Nephron progenitor cell (in vitro differentiated cells): ENCODE measurements at regions not wholly inside any gene's neighbourhood (a gene's known extent, or its start where the extent isn't known, plus 50 kb on each side); places are given as distances from the start of the nearest gene placed in this dataset.
A peak's percentile ranks its signal among the peaks of the same experiment; 100 is the strongest.

Experiments used
- DNase-seq: peaks from one replicate; pipeline ENCODE4 v3.0.0; 2021
- H3K27ac Mint-ChIP-seq: 2 replicates; pipeline ENCODE4 v1.8.0; 2021; ENCODE audit warnings: mild to moderate bottlenecking, moderate library complexity, mixed read lengths
- H3K27me3 Mint-ChIP-seq: 2 replicates; pipeline ENCODE4 v1.8.0; 2021; ENCODE audit warnings: mild to moderate bottlenecking, low read depth, mixed read lengths; ENCODE audit not compliant: poor library complexity
- H3K36me3 Mint-ChIP-seq: 2 replicates; pipeline ENCODE4 v1.8.0; 2021; ENCODE audit warnings: low read depth, mixed read lengths
- H3K4me1 Mint-ChIP-seq: 2 replicates; pipeline ENCODE4 v1.8.0; 2021; ENCODE audit warnings: mixed read lengths
- H3K4me3 Mint-ChIP-seq: 2 replicates; pipeline ENCODE4 v1.8.0; 2021; ENCODE audit warnings: mild to moderate bottlenecking, moderate library complexity, mixed read lengths
- H3K9me3 Mint-ChIP-seq: 2 replicates; pipeline ENCODE4 v1.8.0; 2021; ENCODE audit warnings: mild to moderate bottlenecking, moderate library complexity, mixed read lengths
- TF ChIP-seq, protein P1 (sequence below): fragments of 200-600 bp; sonication (generic); IDR thresholded peaks from 2 replicates; pipeline ENCODE4 v1.5.0; 2021; ENCODE audit warnings: antibody characterized with exemption

DNA sequence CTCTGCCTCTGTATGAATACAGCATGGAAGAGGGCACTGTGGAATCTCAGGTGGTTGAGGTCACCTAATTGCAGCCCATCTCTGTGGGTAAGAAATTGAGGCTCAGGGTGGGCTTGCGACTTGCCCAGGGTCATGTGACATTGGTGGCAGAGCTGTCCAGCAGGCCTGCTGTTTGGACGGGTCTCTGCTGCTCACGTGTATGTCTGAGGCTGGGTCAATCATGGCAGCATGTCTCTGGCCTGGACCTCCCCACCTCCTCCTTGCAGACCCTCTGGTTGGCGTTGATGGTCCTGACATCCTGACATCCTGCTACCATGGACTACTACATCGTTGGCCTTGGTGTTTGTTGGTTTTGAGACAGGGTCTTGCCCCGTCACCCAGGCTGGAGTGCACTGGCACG, 64.3 kb upstream of the HPCAL1 start:
- TF ChIP-seq, protein P1, sequence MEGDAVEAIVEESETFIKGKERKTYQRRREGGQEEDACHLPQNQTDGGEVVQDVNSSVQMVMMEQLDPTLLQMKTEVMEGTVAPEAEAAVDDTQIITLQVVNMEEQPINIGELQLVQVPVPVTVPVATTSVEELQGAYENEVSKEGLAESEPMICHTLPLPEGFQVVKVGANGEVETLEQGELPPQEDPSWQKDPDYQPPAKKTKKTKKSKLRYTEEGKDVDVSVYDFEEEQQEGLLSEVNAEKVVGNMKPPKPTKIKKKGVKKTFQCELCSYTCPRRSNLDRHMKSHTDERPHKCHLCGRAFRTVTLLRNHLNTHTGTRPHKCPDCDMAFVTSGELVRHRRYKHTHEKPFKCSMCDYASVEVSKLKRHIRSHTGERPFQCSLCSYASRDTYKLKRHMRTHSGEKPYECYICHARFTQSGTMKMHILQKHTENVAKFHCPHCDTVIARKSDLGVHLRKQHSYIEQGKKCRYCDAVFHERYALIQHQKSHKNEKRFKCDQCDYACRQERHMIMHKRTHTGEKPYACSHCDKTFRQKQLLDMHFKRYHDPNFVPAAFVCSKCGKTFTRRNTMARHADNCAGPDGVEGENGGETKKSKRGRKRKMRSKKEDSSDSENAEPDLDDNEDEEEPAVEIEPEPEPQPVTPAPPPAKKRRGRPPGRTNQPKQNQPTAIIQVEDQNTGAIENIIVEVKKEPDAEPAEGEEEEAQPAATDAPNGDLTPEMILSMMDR = no peak
- DNase-seq = peak; percentile 0
- H3K27me3 Mint-ChIP-seq = peaks cover 15% of the 10 kb centered on the region
- no peak overlapping the region for H3K27ac Mint-ChIP-seq
- no peaks in the 10 kb centered on the region for H3K9me3 Mint-ChIP-seq
- H3K4me3 Mint-ChIP-seq = no peak overlapping the region
- no peaks in the 10 kb centered on the region for H3K36me3 Mint-ChIP-seq
- peaks cover 12% of the 10 kb centered on the region for H3K4me1 Mint-ChIP-seq

GRCh38 chr2:10238991-10239485, 63.7 kb upstream of the HPCAL1 start:
- Mint-ChIP-seq H3K27ac (no peak overlapping the region), H3K4me3 (no peak overlapping the region), H3K4me1 (peaks cover 10% of the 10 kb centered on the region), H3K36me3 (no peaks in the 10 kb centered on the region), H3K9me3 (no peaks in the 10 kb centered on the region), H3K27me3 (peaks cover 19% of the 10 kb centered on the region)
- TF ChIP-seq, protein P1 = no peak
- peak; percentile 0 for DNase-seq

DNA sequence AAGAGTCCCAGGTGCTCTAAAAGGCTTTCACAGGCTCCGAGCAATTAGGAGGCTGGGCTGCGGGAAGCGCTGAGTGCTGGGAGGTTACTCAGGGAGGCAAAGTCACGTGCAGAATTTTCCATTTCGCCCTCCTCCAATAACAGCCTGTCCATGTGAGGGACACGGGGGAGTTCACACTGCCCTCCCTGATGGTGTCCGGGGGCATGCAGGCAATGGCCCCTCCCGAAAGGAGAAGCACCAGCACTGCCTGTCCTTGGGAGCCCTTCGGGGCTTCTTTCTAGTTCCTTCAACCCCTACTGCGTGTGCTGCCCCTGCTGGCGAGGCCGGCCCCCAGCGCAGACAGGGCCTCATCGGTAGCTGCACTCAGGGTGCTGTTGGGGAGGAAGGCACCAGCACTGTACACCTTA, 63.1 kb upstream of the HPCAL1 start:
- no peak overlapping the region for H3K4me3 Mint-ChIP-seq
- H3K36me3 Mint-ChIP-seq = no peaks in the 10 kb centered on the region
- H3K4me1 Mint-ChIP-seq = peaks cover 10% of the 10 kb centered on the region
- no peaks in the 10 kb centered on the region for H3K9me3 Mint-ChIP-seq
- H3K27ac Mint-ChIP-seq = no peak overlapping the region
- peaks cover 19% of the 10 kb centered on the region for H3K27me3 Mint-ChIP-seq
- peak; percentile 24 for DNase-seq
- TF ChIP-seq, protein P1 = peak; percentile 34

GRCh38 chr2:10240161-10240681, 62.5 kb upstream of the HPCAL1 start:
- H3K36me3 Mint-ChIP-seq = no peaks in the 10 kb centered on the region
- peaks cover 19% of the 10 kb centered on the region for H3K27me3 Mint-ChIP-seq
- no peak overlapping the region for H3K27ac Mint-ChIP-seq
- no peak overlapping the region for H3K4me3 Mint-ChIP-seq
- peaks cover 10% of the 10 kb centered on the region for H3K4me1 Mint-ChIP-seq
- DNase-seq = peak; percentile 1
- TF ChIP-seq, protein P1 = no peak
- H3K9me3 Mint-ChIP-seq = no peaks in the 10 kb centered on the region

DNA sequence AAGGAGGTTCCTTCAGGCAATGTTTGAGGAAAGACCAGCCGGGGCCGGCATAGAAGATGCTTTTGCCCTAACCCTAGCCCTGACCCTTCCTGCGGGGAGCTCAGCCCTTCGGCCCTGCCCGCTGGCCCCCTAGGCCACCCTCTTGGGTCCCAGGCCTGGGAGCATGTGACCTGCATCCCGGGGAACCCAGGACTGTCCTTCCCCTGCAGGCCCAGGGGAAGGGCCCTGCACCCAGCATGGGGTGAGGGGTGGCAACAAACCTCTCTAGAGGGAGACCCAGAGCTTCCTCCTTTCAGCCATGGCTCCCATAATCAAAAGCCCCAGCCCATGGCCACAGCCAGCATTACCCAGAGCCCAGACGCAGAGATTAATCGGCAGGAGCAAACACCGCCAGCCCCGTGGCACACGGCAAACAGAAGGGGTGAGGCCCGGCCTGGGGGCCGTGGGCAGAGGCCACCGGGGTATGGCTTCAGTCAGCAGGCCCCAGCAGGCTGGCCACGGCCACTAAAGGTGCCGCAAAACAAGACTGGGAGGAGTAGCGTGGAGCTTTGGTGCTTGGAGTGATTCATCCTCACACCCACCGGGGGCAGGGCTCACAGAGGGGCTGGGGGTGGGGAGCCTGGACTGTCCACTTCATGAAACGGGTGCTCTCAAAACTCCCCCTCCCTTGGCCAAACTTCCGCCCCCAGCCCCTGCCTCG, 61.6 kb upstream of the HPCAL1 start:
- Mint-ChIP-seq H3K27ac (no peak overlapping the region), H3K27me3 (peaks cover 19% of the 10 kb centered on the region), H3K4me3 (no peak overlapping the region), H3K4me1 (peaks cover 10% of the 10 kb centered on the region), H3K9me3 (no peaks in the 10 kb centered on the region), H3K36me3 (no peaks in the 10 kb centered on the region)
- peak; percentile 2 for DNase-seq
- TF ChIP-seq, protein P1 = no peak
